Activated CD4-positive, alpha-beta T cell treated with anti-CD3 and anti-CD28 coated beads for 24 hours (primary cell): ENCODE measurements at regions not wholly inside any gene's neighbourhood (a gene's known extent, or its start where the extent isn't known, plus 50 kb on each side); places are given as distances from the start of the nearest gene placed in this dataset.
"Not testable (repeated sequence)": the region's sequence is repeated elsewhere in the genome, so short reads cannot be mapped to it uniquely, and the experiment has no call there.

Source experiments
- DNase-seq, 2 donors: peaks; one replicate each; pipeline ENCODE4 v3.0.0-alpha.2; 2020; ENCODE audit warnings: low read depth in 2 of 2

GRCh38 chr2:34311816-34312215, 712.7 kb upstream of the FAM98A start:
- DNase-seq, result no peak

DNA sequence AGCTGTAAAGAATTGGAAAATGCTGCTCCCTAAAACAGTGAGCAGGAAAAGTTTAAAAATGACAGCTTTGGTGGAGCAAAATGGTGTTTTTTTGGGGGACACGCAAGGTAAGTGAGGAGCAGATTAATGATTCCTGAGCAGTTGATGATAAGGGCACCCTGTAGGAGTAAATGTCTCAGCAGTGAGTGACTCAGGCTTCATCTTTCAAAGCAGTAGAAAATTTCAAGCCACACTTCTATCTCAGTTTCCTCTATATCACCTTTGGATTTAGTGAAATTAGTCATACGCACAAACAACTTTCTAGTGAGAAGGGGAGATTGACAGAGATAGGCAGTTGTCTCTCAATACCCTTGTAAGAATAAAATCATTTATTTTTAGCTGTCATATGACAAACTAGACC, 709.0 kb upstream of the FAM98A start:
- DNase-seq, result no peak

DNA sequence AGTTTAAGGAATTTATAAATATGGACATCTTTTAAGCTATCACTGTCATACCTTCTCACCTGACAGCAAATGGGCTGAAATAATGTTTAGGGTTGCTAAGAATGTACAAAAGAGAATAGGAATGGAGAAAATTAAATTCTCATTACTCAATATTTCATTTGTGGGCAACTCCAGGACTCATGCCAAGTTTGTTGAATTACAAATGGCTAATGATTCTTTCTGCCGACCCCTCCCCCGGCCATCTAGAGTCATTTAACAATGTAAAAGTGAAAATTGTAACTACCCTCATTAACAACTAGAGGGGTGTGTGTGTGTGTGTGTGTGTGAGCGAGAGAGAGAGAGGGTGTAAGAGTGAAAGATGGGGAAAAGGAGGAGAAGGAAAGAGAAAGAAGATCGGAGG, 708.5 kb upstream of the FAM98A start:
- no peak for DNase-seq

- no peak for DNase-seq
These were observed 707.6 kb upstream of the FAM98A start for GRCh38 chr2:34306745-34307144.

- no peak for DNase-seq
These were observed 706.5 kb upstream of the FAM98A start for GRCh38 chr2:34305587-34305986.

GRCh38 chr2:34294961-34295360, 695.9 kb upstream of the FAM98A start:
- no peak for DNase-seq

- DNase-seq, result no peak
These were observed 692.0 kb upstream of the FAM98A start for GRCh38 chr2:34291076-34291475.

- DNase-seq, result no peak
These were observed 688.9 kb upstream of the FAM98A start for GRCh38 chr2:34288016-34288415.

DNA sequence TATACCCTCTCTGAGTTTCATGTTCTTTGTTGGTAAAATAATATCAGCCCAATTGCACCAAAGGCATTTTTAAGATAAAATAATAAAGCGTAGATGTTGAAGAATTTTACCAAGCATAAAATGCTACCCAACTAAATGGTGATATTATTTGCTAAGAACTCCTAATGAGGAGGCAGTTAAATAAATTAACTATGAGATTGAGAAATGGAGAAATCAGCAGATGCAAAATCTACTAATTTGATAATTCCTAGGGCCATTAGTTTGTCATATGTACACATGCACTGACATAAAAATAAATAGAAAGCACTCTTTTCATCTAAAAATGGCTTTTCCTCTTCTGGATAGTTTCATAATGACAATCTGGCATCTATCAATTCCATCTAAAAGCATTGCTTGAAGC, 681.5 kb upstream of the FAM98A start:
- DNase-seq, result no peak

- DNase-seq, result no peak
These were observed 668.0 kb upstream of the FAM98A start for GRCh38 chr2:34266908-34267697.

GRCh38 chr2:34261701-34262100, 662.6 kb upstream of the FAM98A start:
- DNase-seq, result no peak

GRCh38 chr2:34254272-34254878, 655.3 kb upstream of the FAM98A start:
- DNase-seq, result no peak

DNA sequence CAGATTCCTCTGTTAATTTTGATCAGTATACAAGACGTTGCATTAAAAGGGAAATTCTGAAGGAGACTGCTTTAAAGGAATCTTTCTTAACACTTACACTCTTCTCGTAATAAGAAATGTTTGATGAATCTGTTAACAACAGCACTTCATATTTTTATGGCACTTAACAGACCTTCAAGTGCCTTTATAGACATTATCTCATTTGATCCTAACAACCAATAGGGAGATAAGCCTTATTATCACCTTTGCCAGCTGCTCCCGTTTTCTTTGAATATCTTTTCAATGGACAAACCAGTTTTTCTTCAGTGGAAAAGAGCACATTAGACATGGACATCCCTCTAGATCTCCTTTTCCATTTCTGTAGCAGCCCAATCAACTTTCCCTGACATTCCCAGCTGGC, 653.0 kb upstream of the FAM98A start:
- DNase-seq, result no peak

GRCh38 chr2:34251578-34251977, 652.5 kb upstream of the FAM98A start:
- no peak for DNase-seq

GRCh38 chr2:34244195-34244594, 645.1 kb upstream of the FAM98A start:
- no peak for DNase-seq

GRCh38 chr2:34242763-34243123, 643.6 kb upstream of the FAM98A start:
- no peak for DNase-seq

- no peak for DNase-seq
These were observed 643.0 kb upstream of the FAM98A start for GRCh38 chr2:34241905-34242762.

- DNase-seq, result no peak
These were observed 640.4 kb upstream of the FAM98A start for GRCh38 chr2:34239511-34239910.

DNA sequence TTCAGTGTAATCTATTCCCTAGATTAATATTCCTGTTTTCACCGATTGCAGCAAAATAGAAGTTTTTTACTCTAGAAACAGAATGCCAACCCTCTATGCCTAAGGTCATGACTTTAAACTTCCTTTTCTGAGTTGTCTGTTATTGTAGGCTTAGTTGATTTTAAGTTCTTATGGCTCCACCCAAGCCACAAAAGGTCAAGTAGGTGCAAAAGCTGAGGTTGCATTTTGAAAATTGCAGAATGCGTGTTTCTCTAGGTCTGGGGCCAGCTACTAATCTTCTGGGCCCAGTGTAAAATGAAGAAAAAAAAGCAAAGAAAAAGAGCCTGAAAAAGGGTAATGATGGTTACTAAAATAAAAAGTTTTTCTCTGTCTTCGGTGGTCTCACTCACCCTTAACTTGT, 635.7 kb upstream of the FAM98A start:
- DNase-seq, result no peak

DNA sequence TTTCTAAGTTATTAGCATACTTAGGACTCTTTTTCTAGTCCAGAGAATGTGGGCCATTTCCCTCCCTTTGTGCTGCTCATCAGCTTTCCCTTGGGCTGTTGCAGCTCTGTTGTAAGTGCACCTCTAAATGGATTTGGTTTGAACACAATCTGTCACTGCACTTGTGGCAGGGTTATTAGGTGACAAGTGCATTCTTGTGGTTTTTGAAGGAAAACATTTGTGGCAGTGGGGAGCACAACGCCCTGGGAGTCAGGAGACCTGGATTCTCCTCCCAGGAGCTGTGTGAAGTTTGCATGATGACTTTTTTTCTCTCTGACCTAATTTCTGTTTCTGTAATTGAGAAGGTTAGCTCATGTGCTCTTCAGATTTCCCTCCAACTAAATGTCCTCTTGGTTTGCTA, 630.9 kb upstream of the FAM98A start:
- DNase-seq, result no peak

DNA sequence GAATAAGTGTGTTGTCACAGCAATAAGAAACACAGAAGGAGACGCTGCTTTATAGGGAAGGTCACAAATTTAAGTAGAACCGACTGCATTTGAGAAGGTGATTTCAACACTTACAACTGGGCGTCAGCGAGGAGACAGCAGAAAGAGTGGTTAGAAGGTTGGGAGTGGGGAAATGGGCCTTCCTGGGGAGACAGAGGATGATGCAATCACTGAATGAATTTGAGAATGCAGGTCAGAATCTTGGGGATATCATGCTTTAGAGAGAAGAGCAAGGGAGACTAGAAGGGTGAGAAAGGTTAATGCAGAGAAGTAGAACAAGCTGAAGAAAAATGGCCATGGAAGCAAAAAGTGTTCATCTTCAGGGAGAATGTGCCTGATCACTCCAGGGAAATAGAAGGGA, 616.1 kb upstream of the FAM98A start:
- DNase-seq, result no peak

DNA sequence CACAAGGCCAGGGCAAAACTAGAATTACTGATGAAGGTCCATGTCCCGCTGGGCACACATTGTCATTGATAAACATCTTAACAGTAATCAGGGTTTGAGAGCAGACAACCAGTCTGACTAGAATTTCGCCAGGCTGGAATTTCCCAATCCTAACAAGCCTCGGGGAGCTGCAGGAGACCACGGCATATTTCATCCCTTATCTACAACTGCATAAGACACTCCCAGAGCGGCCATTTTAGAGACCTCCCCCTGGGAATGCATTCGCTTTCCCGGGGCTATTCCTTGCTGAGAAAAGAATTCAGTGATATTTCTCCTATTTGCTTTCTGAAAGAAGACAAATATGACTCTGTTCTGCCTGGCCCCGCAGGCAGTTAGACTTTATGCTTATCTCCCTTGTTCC, 611.3 kb upstream of the FAM98A start:
- DNase-seq, result not testable (repeated sequence)

GRCh38 chr2:34204560-34204959, 605.5 kb upstream of the FAM98A start:
- DNase-seq, result no peak
